ENCODE measurements at regions not wholly inside any gene's neighbourhood (a gene's known extent, or its start where the extent isn't known, plus 50 kb on each side); places are given as distances from the start of the nearest gene placed in this dataset.

DNA sequence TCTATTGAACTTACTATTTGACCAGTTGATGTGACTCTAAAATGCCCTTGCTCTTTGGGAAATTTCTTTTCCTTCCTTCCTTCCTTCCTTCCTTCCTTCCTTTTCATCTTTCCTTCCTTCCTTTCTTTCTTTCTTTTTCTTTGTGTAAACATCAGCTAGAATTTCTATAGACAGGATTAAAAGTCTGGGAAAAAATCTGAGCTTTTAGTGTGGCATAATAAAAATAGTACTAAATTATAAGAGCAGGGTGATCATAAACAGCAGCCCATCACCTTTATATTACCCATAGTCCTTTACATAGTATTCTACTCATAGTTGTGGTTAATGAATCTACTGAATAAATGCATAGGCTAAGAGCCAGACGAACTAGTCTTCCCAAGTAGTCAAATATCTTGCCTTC lies 281.0 kb upstream of the DAB1 start:
- TF ChIP-seq, protein P1, sequence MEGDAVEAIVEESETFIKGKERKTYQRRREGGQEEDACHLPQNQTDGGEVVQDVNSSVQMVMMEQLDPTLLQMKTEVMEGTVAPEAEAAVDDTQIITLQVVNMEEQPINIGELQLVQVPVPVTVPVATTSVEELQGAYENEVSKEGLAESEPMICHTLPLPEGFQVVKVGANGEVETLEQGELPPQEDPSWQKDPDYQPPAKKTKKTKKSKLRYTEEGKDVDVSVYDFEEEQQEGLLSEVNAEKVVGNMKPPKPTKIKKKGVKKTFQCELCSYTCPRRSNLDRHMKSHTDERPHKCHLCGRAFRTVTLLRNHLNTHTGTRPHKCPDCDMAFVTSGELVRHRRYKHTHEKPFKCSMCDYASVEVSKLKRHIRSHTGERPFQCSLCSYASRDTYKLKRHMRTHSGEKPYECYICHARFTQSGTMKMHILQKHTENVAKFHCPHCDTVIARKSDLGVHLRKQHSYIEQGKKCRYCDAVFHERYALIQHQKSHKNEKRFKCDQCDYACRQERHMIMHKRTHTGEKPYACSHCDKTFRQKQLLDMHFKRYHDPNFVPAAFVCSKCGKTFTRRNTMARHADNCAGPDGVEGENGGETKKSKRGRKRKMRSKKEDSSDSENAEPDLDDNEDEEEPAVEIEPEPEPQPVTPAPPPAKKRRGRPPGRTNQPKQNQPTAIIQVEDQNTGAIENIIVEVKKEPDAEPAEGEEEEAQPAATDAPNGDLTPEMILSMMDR (IDR thresholded peaks at IDR 0.05; ENCODE audit: borderline replicate concordance, extremely low read depth, low read length, poor library complexity, severe bottlenecking): no peak
- TF ChIP-seq EZH2 (IDR thresholded peaks at IDR 0.05; ENCODE audit: borderline replicate concordance, low read depth, low read length, severe bottlenecking): no peak

Data from DND-41 (cell line).